ENCODE measurements at regions not wholly inside any gene's neighbourhood (a gene's known extent, or its start where the extent isn't known, plus 50 kb on each side); places are given as distances from the start of the nearest gene placed in this dataset.
"Not testable (repeated sequence)": the region's sequence is repeated elsewhere in the genome, so short reads cannot be mapped to it uniquely, and the experiment has no call there.

- no peak for ATAC-seq (ENCODE audit: insufficient read depth, low FRiP score)
- WGBS, 2 donors: 64 to 65% methylated on average over 15 of the region's 15 CpGs
- TF ChIP-seq CTCF (IDR thresholded peaks at IDR 0.05; ENCODE audit: control extremely low read depth, extremely low read depth): peak; percentile 21
These were observed 373.3 kb upstream of the SEMA6A start for GRCh38 chr5:116947691-116948528.

GRCh38 chr5:116945613-116946382, 371.2 kb upstream of the SEMA6A start:
- H3K9me3 ChIP-seq (ENCODE audit: control insufficient read depth in 4 of 4, insufficient read depth in 3 of 4, low read length in 3 of 4); H3K27ac ChIP-seq (ENCODE audit: low read depth in 1 of 2, low read length in 1 of 2); ATAC-seq (ENCODE audit: insufficient read depth, low FRiP score); H3K4me1 ChIP-seq (ENCODE audit: control insufficient read depth in 5 of 5, insufficient read depth in 5 of 5, low read length in 5 of 5); H3K9ac ChIP-seq (ENCODE audit: insufficient read depth in 1 of 2, low read length in 2 of 2); H3K27me3 ChIP-seq (ENCODE audit: control insufficient read depth in 3 of 3, insufficient read depth in 3 of 3, low read length in 2 of 3); H3K4me3 ChIP-seq; H3K36me3 ChIP-seq (ENCODE audit: control insufficient read depth in 4 of 4, insufficient read depth in 4 of 4, low read length in 4 of 4); DNase-seq: not testable (repeated sequence)
- 88 to 92% methylated on average over 17 of the region's 17 CpGs for WGBS, 2 donors

More at GRCh38 chr5:116947691-116948528, 373.3 kb upstream of the SEMA6A start:
- H3K27me3 ChIP-seq (ENCODE audit: control insufficient read depth in 3 of 3, insufficient read depth in 3 of 3, low read length in 2 of 3): no peaks in the 10 kb centered on the region
- no peak overlapping the region for H3K27ac ChIP-seq (ENCODE audit: low read depth in 1 of 2, low read length in 1 of 2)
- H3K9ac ChIP-seq (ENCODE audit: insufficient read depth in 1 of 2, low read length in 2 of 2): no peak overlapping the region
- peak; percentile 7 to 24 (median 13) for DNase-seq
- H3K9me3 ChIP-seq (ENCODE audit: control insufficient read depth in 4 of 4, insufficient read depth in 3 of 4, low read length in 3 of 4): peaks cover 0 to 4% (median 1%) of the 10 kb centered on the region in 4 donors
- H3K36me3 ChIP-seq (ENCODE audit: control insufficient read depth in 4 of 4, insufficient read depth in 4 of 4, low read length in 4 of 4): no peaks in the 10 kb centered on the region
- H3K4me3 ChIP-seq: no peak overlapping the region
- H3K4me1 ChIP-seq (ENCODE audit: control insufficient read depth in 5 of 5, insufficient read depth in 5 of 5, low read length in 5 of 5): no peaks in the 10 kb centered on the region

GRCh38 chr5:116944183-116944582, 369.6 kb upstream of the SEMA6A start:
- Histone ChIP-seq H3K27me3 (ENCODE audit: control insufficient read depth in 3 of 3, insufficient read depth in 3 of 3, low read length in 2 of 3) (no peaks in the 10 kb centered on the region), H3K9me3 (ENCODE audit: control insufficient read depth in 4 of 4, insufficient read depth in 3 of 4, low read length in 3 of 4) (peaks cover 0 to 4% (median 1%) of the 10 kb centered on the region in 4 donors), H3K27ac (ENCODE audit: low read depth in 1 of 2, low read length in 1 of 2) (no peak overlapping the region), H3K36me3 (ENCODE audit: control insufficient read depth in 4 of 4, insufficient read depth in 4 of 4, low read length in 4 of 4) (no peaks in the 10 kb centered on the region), H3K4me1 (ENCODE audit: control insufficient read depth in 5 of 5, insufficient read depth in 5 of 5, low read length in 5 of 5) (no peaks in the 10 kb centered on the region), H3K4me3 (no peak overlapping the region), H3K9ac (ENCODE audit: insufficient read depth in 1 of 2, low read length in 2 of 2) (no peak overlapping the region)
- no peak for ATAC-seq (ENCODE audit: insufficient read depth, low FRiP score)
- DNase-seq: peak in 2 of 3 donors; percentile 11 to 46
- whole genome bisulfite sequencing, 2 donors: 66% methylated on average over 5 of the region's 5 CpGs
- no peak for TF ChIP-seq CTCF (IDR thresholded peaks at IDR 0.05; ENCODE audit: control extremely low read depth, extremely low read depth)

- H3K4me3 ChIP-seq: no peak overlapping the region
- H3K9me3 ChIP-seq (ENCODE audit: control insufficient read depth in 4 of 4, insufficient read depth in 3 of 4, low read length in 3 of 4): peaks cover 0 to 4% (median 0%) of the 10 kb centered on the region in 4 donors
- WGBS, 2 donors: 92 to 95% methylated on average over 6 of the region's 6 CpGs
- H3K27me3 ChIP-seq (ENCODE audit: control insufficient read depth in 3 of 3, insufficient read depth in 3 of 3, low read length in 2 of 3): no peaks in the 10 kb centered on the region
- H3K4me1 ChIP-seq (ENCODE audit: control insufficient read depth in 5 of 5, insufficient read depth in 5 of 5, low read length in 5 of 5): peaks cover 0 to 2% (median 0%) of the 10 kb centered on the region in 5 donors
- no peak overlapping the region for H3K9ac ChIP-seq (ENCODE audit: insufficient read depth in 1 of 2, low read length in 2 of 2)
- no peaks in the 10 kb centered on the region for H3K36me3 ChIP-seq (ENCODE audit: control insufficient read depth in 4 of 4, insufficient read depth in 4 of 4, low read length in 4 of 4)
- no peak overlapping the region for H3K27ac ChIP-seq (ENCODE audit: low read depth in 1 of 2, low read length in 1 of 2)
- no peak for ATAC-seq (ENCODE audit: insufficient read depth, low FRiP score)
- DNase-seq: no peak
- no peak for TF ChIP-seq CTCF (IDR thresholded peaks at IDR 0.05; ENCODE audit: control extremely low read depth, extremely low read depth)
These were observed 368.0 kb upstream of the SEMA6A start for GRCh38 chr5:116942622-116943021.
